ENCODE measurements at regions not wholly inside any gene's neighbourhood (a gene's known extent, or its start where the extent isn't known, plus 50 kb on each side); places are given as distances from the start of the nearest gene placed in this dataset.

GRCh38 chr14:60589442-60589841 lies 59.8 kb downstream of the SIX1 start:
- H3K27me3 ChIP-seq (ENCODE audit: insufficient read depth, low read depth) = no peaks in the 10 kb centered on the region
- H3K4me2 ChIP-seq = no peak overlapping the region
- intact Hi-C loops (cut with micrococcal nuclease; ENCODE audit: unreplicated experiment) = no loop called here
- H3K27ac ChIP-seq = no peak overlapping the region
- BruUV-seq (replicated peaks) = no TSS peak
- H3F3A ChIP-seq (ENCODE audit: insufficient read depth, low read depth) = no peaks in the 10 kb centered on the region
- H4K20me1 ChIP-seq (ENCODE audit: insufficient read depth) = no peaks in the 10 kb centered on the region
- no peak for TF ChIP-seq EZH2 (IDR thresholded peaks at IDR 0.05; ENCODE audit: low read depth)
- no peak for TF ChIP-seq CTCF (conservative IDR thresholded peaks at IDR 0.05)
- POLR2A ChIA-PET (ENCODE audit: unreplicated experiment) = no interaction called here
- CTCF ChIA-PET = no interaction called here
- no peak overlapping the region for H2AFZ ChIP-seq
- no peaks in the 10 kb centered on the region for H3K36me3 ChIP-seq (ENCODE audit: low read depth)
- no peaks in the 10 kb centered on the region; the same call in 1 of the 2 replicates for H3K9me2 ChIP-seq (ENCODE audit: insufficient read depth)
- no peak overlapping the region for H3K4me3 ChIP-seq
- no peaks in the 10 kb centered on the region for H3K79me2 ChIP-seq (ENCODE audit: low read depth)
- DNase-seq = no peak
- H3K9me3 ChIP-seq (ENCODE audit: insufficient read depth, low read depth) = no peaks in the 10 kb centered on the region
- H3K4me1 ChIP-seq (replicated peaks; ENCODE audit: insufficient read depth) = no peaks in the 10 kb centered on the region

DNA sequence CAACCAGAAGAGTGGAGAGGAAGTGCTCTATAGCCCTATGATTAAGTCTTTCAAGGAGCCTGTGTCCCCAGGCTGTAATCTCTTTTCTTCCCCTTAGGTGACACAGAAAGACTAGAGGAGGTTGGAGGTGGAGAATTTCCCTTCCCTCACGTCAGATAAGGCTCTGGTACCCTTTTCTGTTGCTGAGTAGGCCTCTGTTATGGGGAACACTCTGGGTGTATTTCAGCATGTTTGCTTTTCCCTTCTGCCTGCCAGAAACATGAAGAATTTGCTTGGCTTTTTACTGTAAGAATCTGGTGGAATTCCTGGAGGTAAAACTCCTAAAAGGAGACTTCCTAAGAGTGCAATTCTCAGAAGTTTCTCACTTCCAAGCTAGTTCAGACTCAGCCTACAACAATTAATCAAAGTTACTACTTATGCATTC lies 58.3 kb downstream of the SIX1 start:
- Histone ChIP-seq H3K4me3 (no peak overlapping the region), H3F3A (ENCODE audit: insufficient read depth, low read depth) (no peaks in the 10 kb centered on the region), H4K20me1 (ENCODE audit: insufficient read depth) (no peaks in the 10 kb centered on the region), H3K27me3 (ENCODE audit: insufficient read depth, low read depth) (no peaks in the 10 kb centered on the region), H2AFZ (no peak overlapping the region), H3K9me3 (ENCODE audit: insufficient read depth, low read depth) (no peaks in the 10 kb centered on the region), H3K79me2 (ENCODE audit: low read depth) (no peaks in the 10 kb centered on the region), H3K27ac (no peak overlapping the region), H3K9me2 (ENCODE audit: insufficient read depth) (no peaks in the 10 kb centered on the region; the same call in 1 of the 2 replicates), H3K36me3 (ENCODE audit: low read depth) (no peaks in the 10 kb centered on the region), H3K4me2 (no peak overlapping the region), H3K4me1 (replicated peaks; ENCODE audit: insufficient read depth) (no peaks in the 10 kb centered on the region)
- ChIA-PET POLR2A (ENCODE audit: unreplicated experiment) (no interaction called here), CTCF (no interaction called here)
- DNase-seq = no peak
- BruUV-seq (replicated peaks) = no TSS peak
- TF ChIP-seq EZH2 (IDR thresholded peaks at IDR 0.05; ENCODE audit: low read depth) (no peak), CTCF (conservative IDR thresholded peaks at IDR 0.05) (no peak)
- intact Hi-C loops (cut with micrococcal nuclease; ENCODE audit: unreplicated experiment) = no loop called here

Data from PC-9 (cell line).